Hepatocyte (in vitro differentiated cells): ENCODE measurements at regions not wholly inside any gene's neighbourhood (a gene's known extent, or its start where the extent isn't known, plus 50 kb on each side); places are given as distances from the start of the nearest gene placed in this dataset. TPM values are rescaled to one million over a fixed set of nuclear protein-coding genes. Genes with fewer than 3 reads are reported as not detected.

Source experiments
- small RNA-seq: library from RNA; depleted of rRNA; stranded (forward); fragments of <200 nt; gene quantifications from one replicate; pipeline ENCODE3, GENCODE V24; 2014

Small RNAs in the stretch of these regions (small RNA-seq; reads per million reads assigned to genes)
- not detected for gene MTND4LP16
